ENCODE measurements at regions not wholly inside any gene's neighbourhood (a gene's known extent, or its start where the extent isn't known, plus 50 kb on each side); places are given as distances from the start of the nearest gene placed in this dataset.
A peak's percentile ranks its signal among the peaks of the same experiment; 100 is the strongest.

DNA sequence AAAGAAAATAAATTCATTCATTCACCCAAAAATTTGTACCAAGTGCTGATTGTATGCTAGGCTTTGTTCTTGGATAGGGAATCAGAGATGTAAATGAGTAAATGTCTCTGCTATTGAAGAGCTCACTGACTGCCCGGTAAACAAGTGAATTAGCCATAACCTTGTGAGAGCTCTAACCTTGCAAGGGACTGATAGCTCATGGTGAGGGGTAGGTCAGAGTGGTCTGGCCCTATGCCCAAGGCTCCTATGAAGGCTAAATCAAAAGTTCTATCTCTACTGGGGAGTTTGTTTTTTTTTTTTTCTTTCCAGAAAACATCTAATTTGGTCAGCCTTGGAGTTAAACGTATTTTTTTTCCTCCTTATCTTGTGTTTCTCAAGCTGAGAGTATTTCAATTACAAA is 172.8 kb upstream of the CDH11 start:
- H3K27ac Mint-ChIP-seq (ENCODE audit: unreplicated experiment), result no peak overlapping the region

GRCh38 chr16:65294165-65294564 is 172.3 kb upstream of the CDH11 start:
- no peaks in the 10 kb centered on the region for H3K9me3 Mint-ChIP-seq (ENCODE audit: low read depth)
- no peaks in the 10 kb centered on the region for H3K27me3 Mint-ChIP-seq (ENCODE audit: low read depth)
- DNase-seq (ENCODE audit: low spot score), result no peak
- H3K4me1 Mint-ChIP-seq (ENCODE audit: low read depth), result peaks cover 14% of the 10 kb centered on the region
- no peak overlapping the region for H3K4me3 Mint-ChIP-seq (ENCODE audit: unreplicated experiment)
- H3K36me3 Mint-ChIP-seq (ENCODE audit: low read depth), result no peaks in the 10 kb centered on the region
- TF ChIP-seq, protein P1, sequence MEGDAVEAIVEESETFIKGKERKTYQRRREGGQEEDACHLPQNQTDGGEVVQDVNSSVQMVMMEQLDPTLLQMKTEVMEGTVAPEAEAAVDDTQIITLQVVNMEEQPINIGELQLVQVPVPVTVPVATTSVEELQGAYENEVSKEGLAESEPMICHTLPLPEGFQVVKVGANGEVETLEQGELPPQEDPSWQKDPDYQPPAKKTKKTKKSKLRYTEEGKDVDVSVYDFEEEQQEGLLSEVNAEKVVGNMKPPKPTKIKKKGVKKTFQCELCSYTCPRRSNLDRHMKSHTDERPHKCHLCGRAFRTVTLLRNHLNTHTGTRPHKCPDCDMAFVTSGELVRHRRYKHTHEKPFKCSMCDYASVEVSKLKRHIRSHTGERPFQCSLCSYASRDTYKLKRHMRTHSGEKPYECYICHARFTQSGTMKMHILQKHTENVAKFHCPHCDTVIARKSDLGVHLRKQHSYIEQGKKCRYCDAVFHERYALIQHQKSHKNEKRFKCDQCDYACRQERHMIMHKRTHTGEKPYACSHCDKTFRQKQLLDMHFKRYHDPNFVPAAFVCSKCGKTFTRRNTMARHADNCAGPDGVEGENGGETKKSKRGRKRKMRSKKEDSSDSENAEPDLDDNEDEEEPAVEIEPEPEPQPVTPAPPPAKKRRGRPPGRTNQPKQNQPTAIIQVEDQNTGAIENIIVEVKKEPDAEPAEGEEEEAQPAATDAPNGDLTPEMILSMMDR (IDR thresholded peaks at IDR 0.05), result no peak
- H3K27ac Mint-ChIP-seq (ENCODE audit: unreplicated experiment), result no peak overlapping the region

More for the DNA sequence above, 172.8 kb upstream of the CDH11 start:
- TF ChIP-seq, protein P1 (IDR thresholded peaks at IDR 0.05), result no peak
- no peak overlapping the region for H3K4me3 Mint-ChIP-seq (ENCODE audit: unreplicated experiment)
- no peaks in the 10 kb centered on the region for H3K27me3 Mint-ChIP-seq (ENCODE audit: low read depth)
- DNase-seq (ENCODE audit: low spot score), result no peak
- peaks cover 3% of the 10 kb centered on the region for H3K9me3 Mint-ChIP-seq (ENCODE audit: low read depth)
- H3K36me3 Mint-ChIP-seq (ENCODE audit: low read depth), result no peaks in the 10 kb centered on the region
- H3K4me1 Mint-ChIP-seq (ENCODE audit: low read depth), result peaks cover 14% of the 10 kb centered on the region

DNA sequence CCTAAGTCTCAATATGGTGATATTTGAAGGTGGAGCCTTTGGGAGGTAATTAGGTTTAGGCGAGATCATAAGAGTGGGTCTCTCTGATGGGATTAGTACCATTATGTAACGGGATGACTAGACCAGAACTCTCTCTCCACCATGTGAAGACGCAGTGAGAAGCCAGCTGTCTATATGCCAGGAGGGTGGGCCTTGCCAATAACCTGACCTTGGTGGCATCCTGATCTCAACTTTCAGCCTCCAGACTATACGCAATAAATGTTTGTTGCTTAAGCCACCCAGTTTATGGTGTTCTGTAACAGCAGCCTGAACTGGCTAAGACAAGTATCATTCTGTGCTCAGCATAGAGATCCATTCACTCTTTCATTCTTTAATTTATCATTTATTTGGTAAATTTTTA is 167.2 kb upstream of the CDH11 start:
- H3K4me3 Mint-ChIP-seq (ENCODE audit: unreplicated experiment), result no peak overlapping the region
- peaks cover 22% of the 10 kb centered on the region for H3K4me1 Mint-ChIP-seq (ENCODE audit: low read depth)
- DNase-seq (ENCODE audit: low spot score), result no peak
- H3K27ac Mint-ChIP-seq (ENCODE audit: unreplicated experiment), result no peak overlapping the region
- H3K9me3 Mint-ChIP-seq (ENCODE audit: low read depth), result no peaks in the 10 kb centered on the region
- TF ChIP-seq, protein P1 (IDR thresholded peaks at IDR 0.05), result no peak
- H3K36me3 Mint-ChIP-seq (ENCODE audit: low read depth), result no peaks in the 10 kb centered on the region
- H3K27me3 Mint-ChIP-seq (ENCODE audit: low read depth), result no peaks in the 10 kb centered on the region

- no peak overlapping the region for H3K4me3 Mint-ChIP-seq (ENCODE audit: unreplicated experiment)
- TF ChIP-seq, protein P1 (IDR thresholded peaks at IDR 0.05), result no peak
- no peak overlapping the region for H3K27ac Mint-ChIP-seq (ENCODE audit: unreplicated experiment)
- H3K4me1 Mint-ChIP-seq (ENCODE audit: low read depth), result peaks cover 36% of the 10 kb centered on the region
- no peaks in the 10 kb centered on the region for H3K27me3 Mint-ChIP-seq (ENCODE audit: low read depth)
- no peak for DNase-seq (ENCODE audit: low spot score)
- no peaks in the 10 kb centered on the region for H3K36me3 Mint-ChIP-seq (ENCODE audit: low read depth)
- H3K9me3 Mint-ChIP-seq (ENCODE audit: low read depth), result no peaks in the 10 kb centered on the region
Observed at GRCh38 chr16:65287307-65287706, 165.4 kb upstream of the CDH11 start.

DNA sequence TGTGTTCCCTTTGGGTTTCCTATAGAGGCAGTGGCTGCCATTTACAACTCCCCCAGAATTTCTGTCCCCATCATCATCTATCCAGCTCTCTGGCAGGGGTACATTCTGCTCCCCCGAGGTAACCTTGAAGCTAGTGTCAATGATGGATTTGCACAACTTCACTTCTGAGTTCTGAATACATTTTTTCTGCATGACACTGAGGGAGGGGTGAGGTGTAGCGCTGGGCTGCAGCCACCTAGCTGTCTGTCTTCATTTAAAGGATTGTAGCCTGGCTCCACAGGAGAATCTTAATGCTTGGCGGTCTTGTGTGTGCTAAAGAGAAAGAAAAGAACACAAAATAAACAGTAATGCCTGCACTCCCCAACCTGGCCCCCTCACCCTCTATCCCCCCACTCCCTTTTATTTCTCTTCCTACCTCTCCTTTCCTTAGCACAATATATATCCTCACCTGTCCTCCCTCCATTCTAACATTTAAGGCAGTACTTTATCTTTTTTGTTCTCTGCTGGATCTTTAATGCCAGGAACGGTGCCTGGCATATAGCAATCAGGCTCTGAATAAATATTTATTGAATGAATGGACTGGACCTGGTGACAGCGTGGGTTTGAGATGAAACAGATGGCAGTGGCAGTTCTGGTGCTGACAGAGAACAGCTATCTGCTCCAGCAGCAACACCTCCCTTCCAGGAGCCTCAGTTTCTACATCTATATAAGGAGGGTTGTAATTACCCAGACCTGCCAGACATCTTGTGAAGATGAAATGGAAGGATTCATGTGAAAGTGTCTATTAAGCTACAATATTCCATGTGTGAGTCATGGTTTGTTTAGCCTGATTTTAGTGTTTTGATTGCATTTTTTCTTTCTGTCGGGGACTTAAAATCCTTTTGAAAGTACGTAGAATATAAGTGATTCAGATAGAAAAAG is 163.5 kb upstream of the CDH11 start:
- Mint-ChIP-seq H3K36me3 (ENCODE audit: low read depth) (no peaks in the 10 kb centered on the region), H3K27me3 (ENCODE audit: low read depth) (no peaks in the 10 kb centered on the region), H3K4me3 (ENCODE audit: unreplicated experiment) (peak overlapping the region; percentile 7), H3K27ac (ENCODE audit: unreplicated experiment) (peak overlapping the region; percentile 85), H3K4me1 (ENCODE audit: low read depth) (peaks cover 36% of the 10 kb centered on the region), H3K9me3 (ENCODE audit: low read depth) (no peaks in the 10 kb centered on the region)
- no peak for DNase-seq (ENCODE audit: low spot score)
- TF ChIP-seq, protein P1 (IDR thresholded peaks at IDR 0.05), result no peak
